Central memory CD8-positive, alpha-beta T cell (primary cell): ENCODE measurements at regions not wholly inside any gene's neighbourhood (a gene's known extent, or its start where the extent isn't known, plus 50 kb on each side); places are given as distances from the start of the nearest gene placed in this dataset.
A peak's percentile ranks its signal among the peaks of the same experiment; 100 is the strongest.
"Not testable (repeated sequence)": the region's sequence is repeated elsewhere in the genome, so short reads cannot be mapped to it uniquely, and the experiment has no call there.

Experiments used
- ATAC-seq: fragments of 150-1000 bp; cut with Tn5 transposase; replicated peaks from 2 replicates; pipeline ENCODE4 v1.10.0; 2022; ENCODE audit warnings: mild to moderate bottlenecking, moderate FRiP score, moderate number of reproducible peaks; ENCODE audit not compliant: poor library complexity, severe bottlenecking; ENCODE audit errors: extremely low read depth
- DNase-seq, 2 donors: peaks; one replicate each; pipeline ENCODE4 v3.0.0; 2021; ENCODE audit warnings: low spot score in 2 of 2
- H3K27ac Mint-ChIP-seq: one replicate; pipeline ENCODE4 v1.8.0; 2022; ENCODE audit warnings: low read depth, mild to moderate bottlenecking, moderate library complexity, mixed read lengths
- H3K27me3 Mint-ChIP-seq: one replicate; pipeline ENCODE4 v1.8.0; 2022; ENCODE audit warnings: mixed read lengths
- H3K36me3 Mint-ChIP-seq: one replicate; pipeline ENCODE4 v1.8.0; 2022; ENCODE audit warnings: mild to moderate bottlenecking, moderate library complexity, mixed read lengths; ENCODE audit not compliant: insufficient read depth
- H3K4me1 Mint-ChIP-seq: one replicate; pipeline ENCODE4 v1.8.0; 2022; ENCODE audit warnings: mixed read lengths
- H3K4me3 Mint-ChIP-seq: one replicate; pipeline ENCODE4 v1.8.0; 2022; ENCODE audit warnings: mild to moderate bottlenecking, moderate library complexity, mixed read lengths
- H3K9me3 Mint-ChIP-seq: one replicate; pipeline ENCODE4 v1.8.0; 2022; ENCODE audit warnings: mixed read lengths

DNA sequence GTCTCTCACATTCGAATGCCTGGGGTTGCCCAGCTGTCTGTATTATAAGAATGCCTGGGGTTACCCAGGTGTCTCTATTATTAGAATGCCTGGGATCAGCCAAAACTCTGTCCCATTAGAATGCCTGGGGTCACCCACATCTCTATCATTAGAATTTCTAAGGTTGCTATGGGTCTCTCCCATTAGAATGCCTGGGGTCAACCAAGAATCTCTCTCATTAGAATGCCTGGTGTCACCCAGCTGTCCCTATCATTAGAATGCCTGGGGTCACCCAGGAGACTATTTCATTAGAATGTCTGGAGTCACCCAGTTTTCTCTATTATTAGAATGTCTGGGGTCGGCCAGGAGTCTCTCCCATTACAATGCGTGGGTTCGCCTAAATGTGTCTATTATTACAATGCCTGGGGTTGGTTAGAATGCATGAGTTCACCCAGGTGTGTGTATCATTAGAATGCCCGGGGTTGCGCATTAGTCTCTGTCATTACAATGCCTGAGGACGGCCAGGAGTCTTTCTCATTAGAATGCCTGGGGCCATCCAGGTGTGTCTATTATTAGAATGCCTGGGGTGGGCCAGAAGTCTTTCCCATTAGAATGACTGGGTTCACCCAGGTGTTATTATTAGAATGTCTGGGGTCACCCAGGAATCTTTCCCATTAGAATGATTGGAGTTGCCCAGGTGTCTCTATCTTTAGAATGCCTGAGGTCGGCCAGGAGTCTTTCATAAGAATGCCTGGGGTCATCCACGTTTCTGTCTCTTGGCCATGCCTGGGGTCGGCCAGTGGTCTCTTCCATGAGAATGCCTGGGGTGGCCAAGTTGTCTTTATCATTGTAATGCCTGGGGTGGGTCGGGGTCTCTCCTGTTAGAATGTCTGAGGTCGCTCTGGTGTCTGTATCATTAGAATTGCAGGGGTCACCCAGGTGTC, 59.6 kb downstream of the RNF187 start:
- Mint-ChIP-seq H3K36me3 (no peaks in the 10 kb centered on the region), H3K27me3 (peaks cover 88% of the 10 kb centered on the region)
- ATAC-seq, result no peak

DNA sequence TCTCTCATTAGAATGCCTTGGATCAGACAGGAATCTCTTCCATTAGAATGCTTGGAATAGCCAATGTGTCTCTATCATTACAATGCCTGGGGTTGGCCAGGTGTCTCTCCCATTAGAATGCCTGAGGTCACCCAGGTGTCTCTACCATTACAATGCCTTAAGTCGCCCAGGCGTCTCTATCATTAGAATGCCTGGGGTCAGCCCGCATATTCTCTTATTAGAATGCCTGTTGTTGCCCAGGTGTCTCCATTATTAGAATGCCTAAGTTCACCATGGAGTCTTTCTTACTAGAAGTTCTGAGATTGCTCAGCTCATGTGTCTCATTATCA, 60.2 kb downstream of the RNF187 start:
- peaks cover 82% of the 10 kb centered on the region for H3K27me3 Mint-ChIP-seq
- no peaks in the 10 kb centered on the region for H3K36me3 Mint-ChIP-seq
- no peaks in the 10 kb centered on the region for H3K9me3 Mint-ChIP-seq
- H3K27ac Mint-ChIP-seq, result no peak overlapping the region
- no peaks in the 10 kb centered on the region for H3K4me1 Mint-ChIP-seq
- no peak overlapping the region for H3K4me3 Mint-ChIP-seq
- ATAC-seq, result no peak
- no peak for DNase-seq

More for the DNA sequence above, 59.6 kb downstream of the RNF187 start:
- Mint-ChIP-seq H3K4me3 (no peak overlapping the region), H3K4me1 (no peaks in the 10 kb centered on the region), H3K27ac (no peak overlapping the region), H3K9me3 (no peaks in the 10 kb centered on the region)
- DNase-seq, result no peak

DNA sequence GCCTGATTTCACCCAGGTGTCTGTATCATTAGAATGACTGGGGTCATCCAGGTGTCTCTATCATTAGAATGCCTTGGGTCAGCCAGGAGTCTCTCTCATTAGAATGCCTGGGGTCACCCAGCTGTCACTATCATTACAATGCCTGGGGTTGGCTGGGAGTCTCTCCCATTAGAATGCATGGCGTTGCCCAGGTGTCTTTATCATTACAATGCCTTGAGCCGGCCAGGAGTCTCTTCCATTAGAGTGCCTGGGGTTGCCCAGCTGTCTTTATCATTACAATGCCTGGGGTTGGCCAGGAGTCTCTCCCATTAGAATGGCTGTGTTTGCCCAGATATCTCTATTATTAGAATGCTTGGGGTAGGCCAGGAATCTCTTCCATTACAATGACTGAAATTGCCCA, 61.6 kb downstream of the RNF187 start:
- Mint-ChIP-seq H3K27ac (no peak overlapping the region), H3K27me3 (peaks cover 68% of the 10 kb centered on the region), H3K4me1 (no peaks in the 10 kb centered on the region), H3K36me3 (no peaks in the 10 kb centered on the region), H3K4me3 (no peak overlapping the region), H3K9me3 (no peaks in the 10 kb centered on the region)
- no peak for ATAC-seq
- DNase-seq, result no peak

DNA sequence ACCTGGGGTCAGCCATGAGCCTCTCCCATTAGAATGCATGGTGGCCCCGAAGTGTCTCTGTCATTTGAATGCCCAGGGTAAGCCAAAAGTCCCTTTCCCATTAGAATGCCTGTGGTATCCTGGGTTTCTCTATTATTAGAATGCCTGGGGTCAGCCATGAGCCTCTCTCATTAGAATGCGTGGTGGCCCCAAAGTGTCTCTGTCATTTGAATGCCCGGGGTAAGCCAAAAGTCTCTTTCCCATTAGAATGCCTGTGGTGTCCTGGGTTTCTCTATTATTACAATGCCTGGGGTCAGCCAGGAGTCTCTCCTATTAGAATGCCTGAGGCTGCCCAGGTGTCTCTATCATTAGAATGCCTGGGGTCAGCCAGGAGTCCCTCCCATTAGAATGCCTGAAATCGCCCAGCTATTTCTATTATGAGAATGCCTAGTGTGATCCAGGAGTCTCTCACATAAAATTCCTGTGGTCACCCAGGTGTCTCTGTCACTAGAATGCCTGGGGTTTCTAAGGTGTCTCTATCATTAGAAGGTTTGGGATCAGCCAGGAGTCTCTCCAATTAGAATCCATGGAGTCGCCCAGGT, 65.5 kb downstream of the RNF187 start:
- DNase-seq (no peak), ATAC-seq (no peak)
- H3K27me3 Mint-ChIP-seq, result peaks cover 30% of the 10 kb centered on the region
- no peaks in the 10 kb centered on the region for H3K4me1 Mint-ChIP-seq
- H3K36me3 Mint-ChIP-seq, result peaks cover 4% of the 10 kb centered on the region
- no peaks in the 10 kb centered on the region for H3K9me3 Mint-ChIP-seq
- no peak overlapping the region for H3K4me3 Mint-ChIP-seq
- no peak overlapping the region for H3K27ac Mint-ChIP-seq

DNA sequence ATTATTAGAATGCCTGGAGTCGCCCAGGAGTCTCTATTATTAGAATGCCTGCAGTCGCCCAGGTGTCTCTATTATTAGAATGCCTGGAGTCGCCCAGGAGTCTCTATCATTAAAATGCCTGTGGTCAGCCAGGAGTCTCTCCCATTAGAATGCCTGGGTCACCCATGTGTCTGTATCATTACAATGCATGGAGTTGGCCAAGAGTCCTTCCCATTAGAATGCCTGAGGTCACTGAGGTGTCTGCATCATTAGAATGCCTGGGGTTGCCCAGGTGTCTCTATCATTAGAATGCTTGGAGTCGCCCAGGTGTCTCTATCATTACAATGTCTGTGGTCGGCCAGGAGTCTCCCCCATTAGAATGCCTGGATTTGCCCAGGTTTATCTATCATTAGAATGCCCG, 66.9 kb downstream of the RNF187 start:
- H3K4me3 Mint-ChIP-seq, result no peak overlapping the region
- no peak for DNase-seq
- ATAC-seq, result no peak
- H3K36me3 Mint-ChIP-seq, result peaks cover 6% of the 10 kb centered on the region
- peak overlapping the region; percentile 55 for H3K27ac Mint-ChIP-seq
- no peaks in the 10 kb centered on the region for H3K9me3 Mint-ChIP-seq
- H3K27me3 Mint-ChIP-seq, result peaks cover 16% of the 10 kb centered on the region
- no peaks in the 10 kb centered on the region for H3K4me1 Mint-ChIP-seq

DNA sequence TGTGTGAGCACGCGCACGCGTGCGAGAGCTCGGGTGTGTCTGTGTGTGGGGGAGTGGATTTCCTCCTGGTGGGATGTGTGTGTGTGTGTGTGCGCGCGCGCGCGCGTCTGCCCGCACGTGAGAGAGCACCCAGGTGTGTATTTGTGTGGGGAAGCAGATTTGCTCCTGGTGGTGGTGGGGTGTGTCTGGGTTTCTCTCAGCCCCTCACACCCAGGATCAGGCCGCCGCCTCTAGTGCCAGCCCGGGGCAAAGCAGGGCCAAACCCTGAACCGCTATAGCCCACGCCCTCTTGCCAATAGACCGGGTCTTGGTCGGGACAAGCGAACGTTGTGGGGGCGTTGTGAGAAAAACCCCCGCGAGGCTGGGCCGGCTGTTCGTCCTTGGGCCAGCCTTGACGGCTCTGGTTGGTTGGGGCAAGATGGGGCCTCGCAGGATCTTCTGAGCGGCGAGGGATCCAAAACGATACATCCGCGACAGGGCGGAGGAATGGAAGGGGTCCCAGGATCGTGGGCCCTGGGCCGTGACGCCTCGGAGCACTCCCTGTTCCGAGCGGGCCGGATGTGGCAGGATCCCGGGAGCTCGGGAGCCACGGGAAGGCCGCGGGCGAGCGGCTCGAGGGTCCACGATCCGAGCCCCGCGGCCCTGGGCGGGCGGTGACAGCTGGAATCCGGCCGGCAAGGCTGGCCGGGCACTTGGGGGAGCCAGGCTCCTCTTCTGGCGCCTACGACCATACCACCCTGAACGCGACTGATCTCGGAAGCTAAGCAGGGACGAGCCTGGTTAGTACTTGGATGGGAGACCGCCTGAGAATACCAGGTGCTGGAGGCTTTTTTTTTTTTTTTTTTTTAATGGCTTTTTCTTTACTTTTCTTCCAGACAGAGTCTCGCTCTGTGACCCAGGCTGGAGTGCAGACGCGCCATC, 68.2 kb downstream of the RNF187 start:
- H3K4me1 Mint-ChIP-seq, result no peaks in the 10 kb centered on the region
- H3K4me3 Mint-ChIP-seq, result no peak overlapping the region
- peaks cover 4% of the 10 kb centered on the region for H3K27me3 Mint-ChIP-seq
- H3K36me3 Mint-ChIP-seq, result peaks cover 6% of the 10 kb centered on the region
- ATAC-seq (no peak), DNase-seq (peak; percentile 21 to 30)
- peak overlapping the region; percentile 55 for H3K27ac Mint-ChIP-seq
- H3K9me3 Mint-ChIP-seq, result no peaks in the 10 kb centered on the region

DNA sequence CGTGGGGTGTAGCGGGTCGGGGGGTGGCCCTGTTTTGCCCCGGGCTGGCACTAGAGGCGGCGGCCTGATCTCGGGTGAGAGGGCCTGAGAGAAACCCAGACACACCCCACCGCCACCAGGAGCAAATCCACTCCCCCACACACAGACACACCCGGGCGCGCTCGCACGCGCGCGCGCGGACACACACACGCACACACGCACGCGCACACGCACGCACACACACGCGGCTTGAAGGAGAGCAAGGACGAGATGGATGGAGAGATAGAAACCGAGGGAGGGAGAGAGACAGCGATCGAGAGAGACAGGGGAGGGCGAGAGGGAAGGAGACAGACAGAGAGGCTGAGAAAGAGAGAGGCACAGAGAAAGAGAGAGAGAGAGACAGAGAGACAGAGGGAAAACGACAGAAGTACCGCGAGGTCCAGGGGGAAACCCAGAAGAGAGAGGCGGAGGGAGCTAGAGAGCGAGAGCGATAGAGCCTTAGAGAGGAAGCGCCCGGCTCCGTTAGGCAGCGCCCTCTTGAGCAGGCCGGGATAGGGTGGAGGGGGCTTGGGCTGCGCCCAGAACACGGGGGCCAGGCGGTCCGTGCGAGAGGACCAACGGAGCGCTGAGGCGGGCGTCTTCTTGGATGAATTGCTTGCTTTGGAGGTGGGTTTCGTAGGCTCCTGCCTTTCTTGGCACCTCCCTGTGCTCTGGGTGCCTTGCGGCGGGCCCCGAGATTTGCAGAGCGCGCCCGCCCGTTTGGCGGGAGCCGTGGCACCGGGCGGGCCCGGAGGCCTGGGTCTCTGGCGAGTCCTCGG, 69.7 kb downstream of the RNF187 start:
- not testable (repeated sequence) for H3K27me3 Mint-ChIP-seq, H3K9me3 Mint-ChIP-seq, H3K4me1 Mint-ChIP-seq, H3K36me3 Mint-ChIP-seq, ATAC-seq, H3K4me3 Mint-ChIP-seq, H3K27ac Mint-ChIP-seq
- DNase-seq, result peak in 1 of 2 donors; percentile 34
